SK-N-SH (cell line): ENCODE measurements at regions not wholly inside any gene's neighbourhood (a gene's known extent, or its start where the extent isn't known, plus 50 kb on each side); places are given as distances from the start of the nearest gene placed in this dataset.

Source experiments
- FOXM1 ChIP-seq: IDR thresholded peaks from 2 replicates; pipeline ENCODE4 v1.4.0; 2012; ENCODE audit warnings: low read depth, mild to moderate bottlenecking
- JUND ChIP-seq: IDR thresholded peaks from 2 replicates; pipeline ENCODE4 v1.4.0; 2012
- TF ChIP-seq, protein P1 (sequence below): fragments of 200-600 bp; sonication (generic); IDR thresholded peaks from 2 replicates; pipeline ENCODE4 v1.6.1; 2017; ENCODE audit warnings: antibody characterized with exemption, mild to moderate bottlenecking, moderate library complexity
- TF ChIP-seq, protein P2 (sequence below): IDR thresholded peaks from 2 replicates; pipeline ENCODE4 v1.6.1; 2012; ENCODE audit warnings: mild to moderate bottlenecking, low read depth, low read length, moderate library complexity

DNA sequence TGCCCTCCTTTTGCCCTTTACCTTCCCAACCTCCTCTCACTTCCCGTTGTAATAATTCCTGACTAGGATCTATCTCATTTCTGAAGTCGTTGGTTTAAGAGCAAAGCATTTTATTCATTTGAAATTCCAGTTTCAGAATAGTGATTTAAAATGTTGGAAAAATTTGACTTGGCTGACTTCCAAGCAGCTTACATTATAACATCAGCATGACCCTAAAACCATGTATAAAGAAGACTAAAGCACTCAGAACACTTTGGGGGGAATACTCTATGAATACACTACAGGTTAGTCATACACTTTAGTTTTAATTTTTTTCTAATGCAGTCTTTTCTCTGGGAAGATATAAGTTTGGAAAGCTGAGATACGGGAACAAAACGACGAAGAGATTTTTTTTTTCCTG lies 161.1 kb downstream of the BTG1 start:
- TF ChIP-seq, protein P1, sequence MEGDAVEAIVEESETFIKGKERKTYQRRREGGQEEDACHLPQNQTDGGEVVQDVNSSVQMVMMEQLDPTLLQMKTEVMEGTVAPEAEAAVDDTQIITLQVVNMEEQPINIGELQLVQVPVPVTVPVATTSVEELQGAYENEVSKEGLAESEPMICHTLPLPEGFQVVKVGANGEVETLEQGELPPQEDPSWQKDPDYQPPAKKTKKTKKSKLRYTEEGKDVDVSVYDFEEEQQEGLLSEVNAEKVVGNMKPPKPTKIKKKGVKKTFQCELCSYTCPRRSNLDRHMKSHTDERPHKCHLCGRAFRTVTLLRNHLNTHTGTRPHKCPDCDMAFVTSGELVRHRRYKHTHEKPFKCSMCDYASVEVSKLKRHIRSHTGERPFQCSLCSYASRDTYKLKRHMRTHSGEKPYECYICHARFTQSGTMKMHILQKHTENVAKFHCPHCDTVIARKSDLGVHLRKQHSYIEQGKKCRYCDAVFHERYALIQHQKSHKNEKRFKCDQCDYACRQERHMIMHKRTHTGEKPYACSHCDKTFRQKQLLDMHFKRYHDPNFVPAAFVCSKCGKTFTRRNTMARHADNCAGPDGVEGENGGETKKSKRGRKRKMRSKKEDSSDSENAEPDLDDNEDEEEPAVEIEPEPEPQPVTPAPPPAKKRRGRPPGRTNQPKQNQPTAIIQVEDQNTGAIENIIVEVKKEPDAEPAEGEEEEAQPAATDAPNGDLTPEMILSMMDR, result no peak
- TF ChIP-seq JUND, result peak; percentile 15; the same call in 1 of the 2 replicates
- TF ChIP-seq, protein P2, sequence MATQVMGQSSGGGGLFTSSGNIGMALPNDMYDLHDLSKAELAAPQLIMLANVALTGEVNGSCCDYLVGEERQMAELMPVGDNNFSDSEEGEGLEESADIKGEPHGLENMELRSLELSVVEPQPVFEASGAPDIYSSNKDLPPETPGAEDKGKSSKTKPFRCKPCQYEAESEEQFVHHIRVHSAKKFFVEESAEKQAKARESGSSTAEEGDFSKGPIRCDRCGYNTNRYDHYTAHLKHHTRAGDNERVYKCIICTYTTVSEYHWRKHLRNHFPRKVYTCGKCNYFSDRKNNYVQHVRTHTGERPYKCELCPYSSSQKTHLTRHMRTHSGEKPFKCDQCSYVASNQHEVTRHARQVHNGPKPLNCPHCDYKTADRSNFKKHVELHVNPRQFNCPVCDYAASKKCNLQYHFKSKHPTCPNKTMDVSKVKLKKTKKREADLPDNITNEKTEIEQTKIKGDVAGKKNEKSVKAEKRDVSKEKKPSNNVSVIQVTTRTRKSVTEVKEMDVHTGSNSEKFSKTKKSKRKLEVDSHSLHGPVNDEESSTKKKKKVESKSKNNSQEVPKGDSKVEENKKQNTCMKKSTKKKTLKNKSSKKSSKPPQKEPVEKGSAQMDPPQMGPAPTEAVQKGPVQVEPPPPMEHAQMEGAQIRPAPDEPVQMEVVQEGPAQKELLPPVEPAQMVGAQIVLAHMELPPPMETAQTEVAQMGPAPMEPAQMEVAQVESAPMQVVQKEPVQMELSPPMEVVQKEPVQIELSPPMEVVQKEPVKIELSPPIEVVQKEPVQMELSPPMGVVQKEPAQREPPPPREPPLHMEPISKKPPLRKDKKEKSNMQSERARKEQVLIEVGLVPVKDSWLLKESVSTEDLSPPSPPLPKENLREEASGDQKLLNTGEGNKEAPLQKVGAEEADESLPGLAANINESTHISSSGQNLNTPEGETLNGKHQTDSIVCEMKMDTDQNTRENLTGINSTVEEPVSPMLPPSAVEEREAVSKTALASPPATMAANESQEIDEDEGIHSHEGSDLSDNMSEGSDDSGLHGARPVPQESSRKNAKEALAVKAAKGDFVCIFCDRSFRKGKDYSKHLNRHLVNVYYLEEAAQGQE, result no peak
- TF ChIP-seq FOXM1, result no peak
